Panc1 (cell line): ENCODE measurements at regions not wholly inside any gene's neighbourhood (a gene's known extent, or its start where the extent isn't known, plus 50 kb on each side); places are given as distances from the start of the nearest gene placed in this dataset.

Experiments
- ATAC-seq: fragments of 200-7000 bp; cut with Tn5 transposase; 2 replicates; pipeline ENCODE4 v1.9.1; 2020; ENCODE audit warnings: mild to moderate bottlenecking, moderate library complexity
- BruUV-seq: library from RNA; stranded (reverse); fragments of 400-500 nt; replicated peaks from 2 replicates; lab custom pipeline; 2021; lab: Mats Ljungman, UMichigan
- CTCF ChIA-PET: fragments of 300-600 bp; sonication (Branson Sonifier 250); formaldehyde crosslinking; loops from one replicate; lab custom pipeline; 2022; ENCODE audit warnings: antibody characterized with exemption; lab: Charles Lee
- POLR2A ChIA-PET: fragments of 300-600 bp; sonication (Branson Sonifier 250); formaldehyde crosslinking; loops from one replicate; lab custom pipeline; 2022; ENCODE audit warnings: antibody characterized with exemption; lab: Charles Lee
- DNase-seq: peaks from one replicate; pipeline ENCODE4 v3.0.0-alpha.2; 2010; ENCODE audit warnings: low read depth, low spot score
- H3K27ac ChIP-seq: 2 replicates; pipeline ENCODE4 v1.5.1; 2011; ENCODE audit warnings: mild to moderate bottlenecking, low read length, inconsistent platforms
- H3K27me3 ChIP-seq: fragments of 200-500 bp; sonication (Bioruptor generic); 2 replicates; pipeline ENCODE4 v1.6.0; 2014; ENCODE audit warnings: low read length, inconsistent platforms; ENCODE audit not compliant: control insufficient read depth, insufficient read depth
- H3K36me3 ChIP-seq: fragments of 200-500 bp; sonication (Bioruptor generic); 2 replicates; pipeline ENCODE4 v1.5.1; 2014; ENCODE audit warnings: inconsistent platforms, mild to moderate bottlenecking, low read length, moderate library complexity; ENCODE audit not compliant: control insufficient read depth, insufficient read depth
- H3K4me1 ChIP-seq: 2 replicates; pipeline ENCODE4 v1.5.1; 2011; ENCODE audit warnings: inconsistent platforms, mild to moderate bottlenecking, low read length, moderate library complexity; ENCODE audit not compliant: control insufficient read depth, insufficient read depth
- H3K4me3 ChIP-seq, 2 experiments: 2 replicates each; pipeline ENCODE4 v1.5.1; 2011 to 2012; ENCODE audit warnings: low read depth in 2 of 2, low read length in 2 of 2, mild to moderate bottlenecking in 2 of 2, inconsistent platforms in 1 of 2, moderate library complexity in 1 of 2
- H3K9me3 ChIP-seq: fragments of 200-500 bp; sonication (Bioruptor generic); 2 replicates; pipeline ENCODE4 v1.5.1; 2014; ENCODE audit warnings: low read depth, mild to moderate bottlenecking, inconsistent platforms, low read length, moderate library complexity; ENCODE audit not compliant: control insufficient read depth, insufficient read depth
- POLR2AphosphoS5 ChIP-seq: IDR thresholded peaks from 2 replicates; pipeline ENCODE4 v1.6.1; 2012; ENCODE audit warnings: mild to moderate bottlenecking, low read depth, low read length, moderate library complexity
- SIN3A ChIP-seq: IDR thresholded peaks from 2 replicates; pipeline ENCODE4 v1.6.1; 2012; ENCODE audit warnings: low read depth, mild to moderate bottlenecking, low read length, moderate library complexity, borderline replicate concordance; ENCODE audit not compliant: insufficient read depth
- TCF7L2 ChIP-seq: IDR thresholded peaks from 2 replicates; pipeline ENCODE4 v1.6.1; 2011; ENCODE audit warnings: mild to moderate bottlenecking, low read depth, low read length, inconsistent platforms
- in situ Hi-C: cut with HindIII; loops from 2 replicates; pipeline ENCODE4 v1.10.0; 2016; ENCODE audit warnings: low sequenced_read_pairs, low pct_unique_long_range_greater_than_20kb
- intact Hi-C: fragments of 100-400 bp; cut with micrococcal nuclease; formaldehyde crosslinking; loops from one replicate; pipeline ENCODE4 v1.10.0; 2022; ENCODE audit not compliant: unreplicated experiment
- TF ChIP-seq, protein P1 (sequence below): fragments of 450-650 bp; IDR thresholded peaks from 2 replicates; pipeline ENCODE4 v1.5.1; 2017; ENCODE audit warnings: mild to moderate bottlenecking
- TF ChIP-seq, protein P2 (sequence below), 2 experiments: IDR thresholded peaks; 2 replicates each; pipeline ENCODE4 v1.6.1; 2011 to 2012; ENCODE audit warnings: low read depth in 2 of 2, control low read depth in 1 of 2, low read length in 1 of 2, mild to moderate bottlenecking in 1 of 2, moderate library complexity in 1 of 2; ENCODE audit not compliant: insufficient read depth in 1 of 2

DNA sequence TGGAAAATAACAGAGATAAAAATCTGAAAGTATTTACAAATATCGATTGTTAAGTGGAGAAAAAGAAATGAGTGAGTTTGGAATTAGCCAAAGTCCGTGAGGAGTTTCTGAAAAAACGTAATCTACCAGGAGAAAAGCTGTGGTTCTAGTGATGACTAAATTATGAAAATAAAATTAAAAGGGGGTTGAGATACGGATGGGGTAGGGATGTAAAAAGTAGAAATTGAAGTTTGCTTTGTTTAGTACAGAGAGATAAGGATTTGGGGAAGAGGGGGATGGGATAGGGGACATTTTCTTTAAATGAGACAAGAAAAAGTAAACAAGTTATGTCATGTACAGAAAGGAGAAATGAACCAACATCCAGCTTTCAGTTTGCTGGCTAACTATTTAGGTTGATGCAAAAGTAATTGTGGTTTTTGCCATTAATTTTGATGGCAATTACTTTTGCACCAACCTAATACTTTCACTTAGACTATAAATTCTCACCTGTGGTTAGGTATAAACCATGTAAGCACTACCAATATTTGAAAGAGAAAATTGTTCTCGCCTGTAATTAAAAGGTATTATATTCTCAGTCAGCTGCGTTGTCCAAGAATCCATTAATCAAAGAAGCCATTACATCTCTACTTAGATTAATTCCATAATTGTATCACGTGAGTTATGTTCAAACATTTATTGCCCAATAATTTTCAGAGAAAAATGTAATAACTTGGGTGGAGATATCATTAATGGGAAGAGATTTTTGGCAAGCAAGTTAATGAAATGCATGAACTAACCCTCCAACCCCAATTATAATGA, 143.0 kb upstream of the NRP1 start:
- no peak overlapping the region for H3K4me3 ChIP-seq
- H3K9me3 ChIP-seq = no peaks in the 10 kb centered on the region
- intact Hi-C loops (no loop called here), in situ Hi-C loops (no loop called here)
- no peak for ATAC-seq
- DNase-seq = no peak
- ChIA-PET CTCF (no interaction called here), POLR2A (no interaction called here)
- BruUV-seq = no TSS peak
- TF ChIP-seq TCF7L2 = no peak
- TF ChIP-seq, protein P1, sequence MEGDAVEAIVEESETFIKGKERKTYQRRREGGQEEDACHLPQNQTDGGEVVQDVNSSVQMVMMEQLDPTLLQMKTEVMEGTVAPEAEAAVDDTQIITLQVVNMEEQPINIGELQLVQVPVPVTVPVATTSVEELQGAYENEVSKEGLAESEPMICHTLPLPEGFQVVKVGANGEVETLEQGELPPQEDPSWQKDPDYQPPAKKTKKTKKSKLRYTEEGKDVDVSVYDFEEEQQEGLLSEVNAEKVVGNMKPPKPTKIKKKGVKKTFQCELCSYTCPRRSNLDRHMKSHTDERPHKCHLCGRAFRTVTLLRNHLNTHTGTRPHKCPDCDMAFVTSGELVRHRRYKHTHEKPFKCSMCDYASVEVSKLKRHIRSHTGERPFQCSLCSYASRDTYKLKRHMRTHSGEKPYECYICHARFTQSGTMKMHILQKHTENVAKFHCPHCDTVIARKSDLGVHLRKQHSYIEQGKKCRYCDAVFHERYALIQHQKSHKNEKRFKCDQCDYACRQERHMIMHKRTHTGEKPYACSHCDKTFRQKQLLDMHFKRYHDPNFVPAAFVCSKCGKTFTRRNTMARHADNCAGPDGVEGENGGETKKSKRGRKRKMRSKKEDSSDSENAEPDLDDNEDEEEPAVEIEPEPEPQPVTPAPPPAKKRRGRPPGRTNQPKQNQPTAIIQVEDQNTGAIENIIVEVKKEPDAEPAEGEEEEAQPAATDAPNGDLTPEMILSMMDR = no peak
- no peak for TF ChIP-seq SIN3A
- TF ChIP-seq, protein P2, sequence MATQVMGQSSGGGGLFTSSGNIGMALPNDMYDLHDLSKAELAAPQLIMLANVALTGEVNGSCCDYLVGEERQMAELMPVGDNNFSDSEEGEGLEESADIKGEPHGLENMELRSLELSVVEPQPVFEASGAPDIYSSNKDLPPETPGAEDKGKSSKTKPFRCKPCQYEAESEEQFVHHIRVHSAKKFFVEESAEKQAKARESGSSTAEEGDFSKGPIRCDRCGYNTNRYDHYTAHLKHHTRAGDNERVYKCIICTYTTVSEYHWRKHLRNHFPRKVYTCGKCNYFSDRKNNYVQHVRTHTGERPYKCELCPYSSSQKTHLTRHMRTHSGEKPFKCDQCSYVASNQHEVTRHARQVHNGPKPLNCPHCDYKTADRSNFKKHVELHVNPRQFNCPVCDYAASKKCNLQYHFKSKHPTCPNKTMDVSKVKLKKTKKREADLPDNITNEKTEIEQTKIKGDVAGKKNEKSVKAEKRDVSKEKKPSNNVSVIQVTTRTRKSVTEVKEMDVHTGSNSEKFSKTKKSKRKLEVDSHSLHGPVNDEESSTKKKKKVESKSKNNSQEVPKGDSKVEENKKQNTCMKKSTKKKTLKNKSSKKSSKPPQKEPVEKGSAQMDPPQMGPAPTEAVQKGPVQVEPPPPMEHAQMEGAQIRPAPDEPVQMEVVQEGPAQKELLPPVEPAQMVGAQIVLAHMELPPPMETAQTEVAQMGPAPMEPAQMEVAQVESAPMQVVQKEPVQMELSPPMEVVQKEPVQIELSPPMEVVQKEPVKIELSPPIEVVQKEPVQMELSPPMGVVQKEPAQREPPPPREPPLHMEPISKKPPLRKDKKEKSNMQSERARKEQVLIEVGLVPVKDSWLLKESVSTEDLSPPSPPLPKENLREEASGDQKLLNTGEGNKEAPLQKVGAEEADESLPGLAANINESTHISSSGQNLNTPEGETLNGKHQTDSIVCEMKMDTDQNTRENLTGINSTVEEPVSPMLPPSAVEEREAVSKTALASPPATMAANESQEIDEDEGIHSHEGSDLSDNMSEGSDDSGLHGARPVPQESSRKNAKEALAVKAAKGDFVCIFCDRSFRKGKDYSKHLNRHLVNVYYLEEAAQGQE (IDR thresholded peaks at IDR 0.05; ENCODE audit: insufficient read depth in 1 of 2, low read depth in 2 of 2, low read length in 1 of 2) = no peak
- no peaks in the 10 kb centered on the region for H3K4me1 ChIP-seq
- H3K27ac ChIP-seq = no peak overlapping the region
- H3K36me3 ChIP-seq = no peaks in the 10 kb centered on the region
- H3K27me3 ChIP-seq = no peaks in the 10 kb centered on the region

DNA sequence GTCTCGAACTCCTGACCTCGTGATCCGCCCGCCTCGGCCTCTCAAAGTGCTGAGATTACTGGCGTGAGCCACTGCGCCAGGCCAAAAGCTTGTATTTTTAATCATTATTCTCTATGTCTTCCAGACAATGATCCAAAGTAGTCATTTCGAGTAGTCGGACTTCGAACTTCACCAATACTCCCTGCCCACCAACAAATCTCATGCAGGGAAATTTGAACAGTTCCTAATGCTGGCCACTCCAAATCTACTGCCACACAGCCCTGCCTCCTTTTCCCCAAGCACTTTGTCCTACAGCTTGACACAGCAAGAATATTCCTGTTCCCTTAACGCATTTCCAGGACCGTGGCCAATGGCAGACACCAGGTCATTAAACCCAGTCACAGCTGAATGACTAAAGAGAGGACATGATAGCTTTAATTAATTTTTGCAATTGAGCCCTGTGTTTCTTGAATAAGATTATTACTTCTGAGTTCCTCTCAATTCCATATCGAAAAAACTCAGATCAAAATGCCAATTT, 142.3 kb upstream of the NRP1 start:
- TF ChIP-seq TCF7L2 (no peak), POLR2AphosphoS5 (no peak), SIN3A (no peak)
- TF ChIP-seq, protein P2 (IDR thresholded peaks at IDR 0.05; ENCODE audit: insufficient read depth in 1 of 2, low read depth in 2 of 2, low read length in 1 of 2) = no peak
- TF ChIP-seq, protein P1 = no peak
- no peak overlapping the region for H3K27ac ChIP-seq
- H3K9me3 ChIP-seq = no peaks in the 10 kb centered on the region
- ChIA-PET CTCF (no interaction called here), POLR2A (no interaction called here)
- DNase-seq (no peak), ATAC-seq (no peak)
- no peak overlapping the region for H3K4me3 ChIP-seq
- no peaks in the 10 kb centered on the region for H3K27me3 ChIP-seq
- no TSS peak for BruUV-seq
- in situ Hi-C loops = no loop called here
- no peaks in the 10 kb centered on the region for H3K4me1 ChIP-seq
- H3K36me3 ChIP-seq = no peaks in the 10 kb centered on the region
- intact Hi-C loops = no loop called here
